ENCODE measurements at regions not wholly inside any gene's neighbourhood (a gene's known extent, or its start where the extent isn't known, plus 50 kb on each side); places are given as distances from the start of the nearest gene placed in this dataset.
"Not testable (repeated sequence)": the region's sequence is repeated elsewhere in the genome, so short reads cannot be mapped to it uniquely, and the experiment has no call there.

- no peak for DNase-seq (ENCODE audit: low spot score)
These were observed 52.5 kb upstream of the VSTM5 start for GRCh38 chr11:93902921-93903320.

- no peak for DNase-seq (ENCODE audit: low spot score)
These were observed 53.6 kb upstream of the VSTM5 start for GRCh38 chr11:93903989-93904388.

- DNase-seq (ENCODE audit: low spot score): no peak
These were observed 54.3 kb upstream of the VSTM5 start for GRCh38 chr11:93904716-93905115.

- DNase-seq (ENCODE audit: low spot score): no peak
These were observed 55.0 kb upstream of the VSTM5 start for GRCh38 chr11:93905384-93905783.

- no peak for DNase-seq (ENCODE audit: low spot score)
These were observed 56.1 kb upstream of the VSTM5 start for GRCh38 chr11:93906486-93906885.

- DNase-seq (ENCODE audit: low spot score): no peak
These were observed 57.5 kb upstream of the VSTM5 start for GRCh38 chr11:93907901-93908300.

- no peak for DNase-seq (ENCODE audit: low spot score)
These were observed 58.3 kb upstream of the VSTM5 start for GRCh38 chr11:93908689-93909088.

GRCh38 chr11:93917673-93918072 lies 67.3 kb upstream of the VSTM5 start:
- DNase-seq (ENCODE audit: low spot score): no peak

- peak; percentile 30 for DNase-seq (ENCODE audit: low spot score)
These were observed 71.5 kb upstream of the VSTM5 start for GRCh38 chr11:93921695-93922468.

- DNase-seq (ENCODE audit: low spot score): no peak
These were observed 72.4 kb upstream of the VSTM5 start for GRCh38 chr11:93922830-93923229.

- DNase-seq (ENCODE audit: low spot score): not testable (repeated sequence)
These were observed 75.7 kb upstream of the VSTM5 start for GRCh38 chr11:93926099-93926498.

- DNase-seq (ENCODE audit: low spot score): no peak
These were observed 79.0 kb upstream of the VSTM5 start for GRCh38 chr11:93929407-93929806.

GRCh38 chr11:93933230-93933629 lies 82.8 kb upstream of the VSTM5 start:
- DNase-seq (ENCODE audit: low spot score): no peak

GRCh38 chr11:93935826-93936225 lies 85.3 kb upstream of the HEPHL1 start:
- DNase-seq (ENCODE audit: low spot score): no peak

- no peak for DNase-seq (ENCODE audit: low spot score)
These were observed 84.7 kb upstream of the HEPHL1 start for GRCh38 chr11:93936460-93936859.

GRCh38 chr11:93939084-93939760 lies 81.9 kb upstream of the HEPHL1 start:
- no peak for DNase-seq (ENCODE audit: low spot score)

GRCh38 chr11:93940395-93940794 lies 80.8 kb upstream of the HEPHL1 start:
- no peak for DNase-seq (ENCODE audit: low spot score)

GRCh38 chr11:93942176-93942575 lies 79.0 kb upstream of the HEPHL1 start:
- DNase-seq (ENCODE audit: low spot score): no peak

- DNase-seq (ENCODE audit: low spot score): no peak
These were observed 75.6 kb upstream of the HEPHL1 start for GRCh38 chr11:93945596-93945995.

GRCh38 chr11:93952082-93952780 lies 68.9 kb upstream of the HEPHL1 start:
- DNase-seq (ENCODE audit: low spot score): no peak

- no peak for DNase-seq (ENCODE audit: low spot score)
These were observed 63.7 kb upstream of the HEPHL1 start for GRCh38 chr11:93957397-93957952.

GRCh38 chr11:93958991-93959390 lies 62.2 kb upstream of the HEPHL1 start:
- DNase-seq (ENCODE audit: low spot score): no peak

GRCh38 chr11:93959663-93960062 lies 61.5 kb upstream of the HEPHL1 start:
- DNase-seq (ENCODE audit: low spot score): no peak

All from germinal center (tissue), 1 donor.